CD14-positive monocyte (primary cell): ENCODE measurements at regions not wholly inside any gene's neighbourhood (a gene's known extent, or its start where the extent isn't known, plus 50 kb on each side); places are given as distances from the start of the nearest gene placed in this dataset.

Source experiments
- DNase-seq, 3 donors: peaks; one replicate each; pipeline ENCODE4 v3.0.0-alpha.2; 2011 to 2022
- H2AFZ ChIP-seq: 2 replicates; pipeline ENCODE4 v1.6.0; 2012; ENCODE audit warnings: mild to moderate bottlenecking, low read depth, low read length, inconsistent platforms; ENCODE audit not compliant: insufficient read depth, poor library complexity, severe bottlenecking
- H3K27ac ChIP-seq, 2 donors: 1 replicate in 1 of 2; 2 replicates in 1 of 2; pipeline ENCODE4 v1.5.1; 2012 to 2013; ENCODE audit warnings: low read length in 2 of 2, control low read depth in 1 of 2, inconsistent platforms in 1 of 2, low read depth in 1 of 2, mild to moderate bottlenecking in 1 of 2
- H3K27me3 ChIP-seq, 2 donors: one replicate each; pipeline versions ENCODE4 v1.6.0 to v1.6.1; 2011 to 2013; ENCODE audit warnings: low read length in 2 of 2; ENCODE audit not compliant: control insufficient read depth in 2 of 2, insufficient read depth in 2 of 2
- H3K36me3 ChIP-seq, 2 donors: replicated peaks in 1 of 2; 1 replicate in 1 of 2; 2 replicates in 1 of 2; pipeline versions ENCODE4 v1.5.1 to v1.6.1; 2012 to 2013; ENCODE audit warnings: low read length in 2 of 2, control low read depth in 1 of 2, inconsistent platforms in 1 of 2, mild to moderate bottlenecking in 1 of 2; ENCODE audit not compliant: insufficient read depth in 2 of 2, control insufficient read depth in 1 of 2
- H3K4me1 ChIP-seq, 2 donors: 1 replicate in 1 of 2; 2 replicates in 1 of 2; pipeline versions ENCODE4 v1.5.1 to v1.6.1; 2012 to 2013; ENCODE audit warnings: low read length in 2 of 2, control low read depth in 1 of 2, inconsistent platforms in 1 of 2, mild to moderate bottlenecking in 1 of 2, moderate library complexity in 1 of 2; ENCODE audit not compliant: insufficient read depth in 2 of 2, control insufficient read depth in 1 of 2
- H3K4me2 ChIP-seq: replicated peaks from 2 replicates; pipeline ENCODE3; 2012; ENCODE audit warnings: low read length, moderate library complexity, mild to moderate bottlenecking; ENCODE audit not compliant: poor library complexity, severe bottlenecking; ENCODE audit errors: extremely low read depth
- H3K4me3 ChIP-seq, 3 experiments: fragments of 200-600 bp in 1 of 3; sonication (generic) in 1 of 3; replicated peaks in 1 of 3; 1 replicate in 2 of 3; 2 replicates in 1 of 3; pipeline ENCODE4 v1.5.1; 2011 to 2013; ENCODE audit warnings: low read length in 3 of 3, mild to moderate bottlenecking in 3 of 3, control low read depth in 2 of 3, low read depth in 2 of 3, inconsistent platforms in 1 of 3, moderate library complexity in 1 of 3
- H3K79me2 ChIP-seq: 2 replicates; pipeline ENCODE4 v1.6.0; 2012; ENCODE audit warnings: mild to moderate bottlenecking, control low read depth, inconsistent platforms, low read length, moderate library complexity; ENCODE audit not compliant: insufficient read depth
- H3K9ac ChIP-seq: 2 replicates; pipeline ENCODE4 v1.6.0; 2017; ENCODE audit warnings: low read length, mild to moderate bottlenecking; ENCODE audit not compliant: insufficient read depth, poor library complexity, severe bottlenecking
- H3K9me3 ChIP-seq, 2 donors: replicated peaks in 1 of 2; 1 replicate in 1 of 2; 2 replicates in 1 of 2; pipeline versions ENCODE4 v1.5.1 to v1.6.1; 2012 to 2013; ENCODE audit warnings: low read length in 2 of 2, control low read depth in 1 of 2; ENCODE audit not compliant: control insufficient read depth in 1 of 2, insufficient read depth in 1 of 2
- H4K20me1 ChIP-seq: 2 replicates; pipeline ENCODE4 v1.6.0; 2012; ENCODE audit warnings: mild to moderate bottlenecking, low read length, control low read depth, moderate library complexity; ENCODE audit not compliant: insufficient read depth
- H3K27ac Mint-ChIP-seq, 7 donors: one replicate each; pipeline ENCODE4 v1.8.0; 2020; ENCODE audit warnings: mild to moderate bottlenecking in 7 of 7, mixed read lengths in 7 of 7, moderate library complexity in 6 of 7, inconsistent platforms in 2 of 7
- H3K27me3 Mint-ChIP-seq, 3 donors: one replicate each; pipeline ENCODE4 v1.8.0; 2021 to 2022; ENCODE audit warnings: low read depth in 3 of 3, mild to moderate bottlenecking in 3 of 3, mixed read lengths in 3 of 3, moderate library complexity in 3 of 3, inconsistent platforms in 1 of 3
- H3K36me3 Mint-ChIP-seq, 2 donors: one replicate each; pipeline ENCODE4 v1.8.0; 2020; ENCODE audit warnings: mixed read lengths in 2 of 2, inconsistent platforms in 1 of 2, mild to moderate bottlenecking in 1 of 2
- H3K4me1 Mint-ChIP-seq: one replicate; pipeline ENCODE4 v1.8.0; 2020; ENCODE audit warnings: mild to moderate bottlenecking, mixed read lengths
- H3K4me3 Mint-ChIP-seq, 2 donors: one replicate each; pipeline ENCODE4 v1.8.0; 2020; ENCODE audit warnings: mild to moderate bottlenecking in 2 of 2, mixed read lengths in 2 of 2, moderate library complexity in 1 of 2
- H3K9me3 Mint-ChIP-seq, 7 donors: one replicate each; pipeline ENCODE4 v1.8.0; 2020 to 2022; ENCODE audit warnings: mixed read lengths in 7 of 7, mild to moderate bottlenecking in 6 of 7, moderate library complexity in 6 of 7, inconsistent platforms in 2 of 7
- WGBS: methylation state at CpG from one replicate; pipeline ENCODE4 v1.1.5; 2013; ENCODE audit warnings: missing lambda C conversion rate; ENCODE audit not compliant: insufficient coverage; 5-methylcytosine and 5-hydroxymethylcytosine counted together
- intact Hi-C, 2 donors: fragments of 100-400 bp; cut with micrococcal nuclease; formaldehyde crosslinking; loops; one replicate each; pipeline versions ENCODE4 v1.15.0 to v1.15.1; 2023
- TF ChIP-seq, protein P1 (sequence below): fragments of 200-600 bp; IDR thresholded peaks from one replicate; pipeline ENCODE4 v1.8.0; 2022; ENCODE audit warnings: antibody characterized with exemption, mild to moderate bottlenecking

DNA sequence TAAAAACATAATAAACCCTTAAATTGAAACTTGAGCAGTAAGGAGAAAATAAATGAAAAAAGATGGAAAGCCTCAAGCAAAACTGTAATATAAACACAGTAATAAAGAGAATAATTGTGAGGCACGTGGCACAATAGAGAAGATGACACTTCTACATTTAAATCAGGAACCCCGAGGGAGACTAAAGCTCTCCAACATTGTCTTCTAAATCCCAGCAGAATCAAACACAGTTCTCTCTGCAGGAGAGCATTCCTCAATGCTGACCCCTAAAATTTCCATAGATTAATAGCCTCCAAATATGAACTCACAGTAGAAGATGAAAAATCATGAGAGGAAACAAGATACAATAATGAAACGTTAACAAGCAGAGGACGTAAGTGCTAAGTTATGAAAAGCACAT is 721.2 kb upstream of the COX7C start:
- no peak overlapping the region for H3K4me2 ChIP-seq
- Mint-ChIP-seq H3K4me3 (no peak overlapping the region), H3K27ac (peak overlapping the region in 1 of 7 donors; percentile 7)

GRCh38 chr5:85906460-85906859 is 711.3 kb upstream of the COX7C start:
- no peaks in the 10 kb centered on the region for H3K36me3 ChIP-seq
- no peaks in the 10 kb centered on the region for H3K4me1 Mint-ChIP-seq
- H2AFZ ChIP-seq: no peak overlapping the region
- H4K20me1 ChIP-seq: no peaks in the 10 kb centered on the region
- no CpG with 5 or more reads among the region's 2 CpGs for WGBS
- H3K36me3 Mint-ChIP-seq: no peaks in the 10 kb centered on the region
- H3K27me3 Mint-ChIP-seq: peaks cover 0 to 1% (median 0%) of the 10 kb centered on the region in 3 donors
- H3K27me3 ChIP-seq: no peaks in the 10 kb centered on the region
- no peak overlapping the region for H3K4me2 ChIP-seq
- H3K9me3 Mint-ChIP-seq: peaks cover 0 to 2% (median 0%) of the 10 kb centered on the region in 7 donors
- H3K79me2 ChIP-seq: no peaks in the 10 kb centered on the region
- no peak overlapping the region for H3K27ac ChIP-seq
- no peak overlapping the region for H3K4me3 ChIP-seq
- H3K27ac Mint-ChIP-seq: no peak overlapping the region
- intact Hi-C loops: no loop called here
- H3K9me3 ChIP-seq: no peaks in the 10 kb centered on the region
- no peak for DNase-seq
- no peak overlapping the region for H3K9ac ChIP-seq
- no peaks in the 10 kb centered on the region for H3K4me1 ChIP-seq
- TF ChIP-seq, protein P1, sequence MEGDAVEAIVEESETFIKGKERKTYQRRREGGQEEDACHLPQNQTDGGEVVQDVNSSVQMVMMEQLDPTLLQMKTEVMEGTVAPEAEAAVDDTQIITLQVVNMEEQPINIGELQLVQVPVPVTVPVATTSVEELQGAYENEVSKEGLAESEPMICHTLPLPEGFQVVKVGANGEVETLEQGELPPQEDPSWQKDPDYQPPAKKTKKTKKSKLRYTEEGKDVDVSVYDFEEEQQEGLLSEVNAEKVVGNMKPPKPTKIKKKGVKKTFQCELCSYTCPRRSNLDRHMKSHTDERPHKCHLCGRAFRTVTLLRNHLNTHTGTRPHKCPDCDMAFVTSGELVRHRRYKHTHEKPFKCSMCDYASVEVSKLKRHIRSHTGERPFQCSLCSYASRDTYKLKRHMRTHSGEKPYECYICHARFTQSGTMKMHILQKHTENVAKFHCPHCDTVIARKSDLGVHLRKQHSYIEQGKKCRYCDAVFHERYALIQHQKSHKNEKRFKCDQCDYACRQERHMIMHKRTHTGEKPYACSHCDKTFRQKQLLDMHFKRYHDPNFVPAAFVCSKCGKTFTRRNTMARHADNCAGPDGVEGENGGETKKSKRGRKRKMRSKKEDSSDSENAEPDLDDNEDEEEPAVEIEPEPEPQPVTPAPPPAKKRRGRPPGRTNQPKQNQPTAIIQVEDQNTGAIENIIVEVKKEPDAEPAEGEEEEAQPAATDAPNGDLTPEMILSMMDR: no peak
- H3K4me3 Mint-ChIP-seq: no peak overlapping the region

More for the DNA sequence above, 721.2 kb upstream of the COX7C start:
- Histone ChIP-seq H4K20me1 (no peaks in the 10 kb centered on the region), H3K9ac (no peak overlapping the region), H3K4me3 (no peak overlapping the region), H3K9me3 (no peaks in the 10 kb centered on the region), H3K79me2 (no peaks in the 10 kb centered on the region), H2AFZ (no peak overlapping the region), H3K36me3 (no peaks in the 10 kb centered on the region), H3K27ac (no peak overlapping the region), H3K27me3 (no peaks in the 10 kb centered on the region), H3K4me1 (no peaks in the 10 kb centered on the region)
- no peak for DNase-seq
- no CpG with 5 or more reads among the region's 4 CpGs for WGBS
- no peaks in the 10 kb centered on the region for H3K36me3 Mint-ChIP-seq
- no peaks in the 10 kb centered on the region for H3K4me1 Mint-ChIP-seq
- H3K9me3 Mint-ChIP-seq: peaks cover 0 to 5% (median 0%) of the 10 kb centered on the region in 7 donors
- TF ChIP-seq, protein P1: no peak
- intact Hi-C loops: no loop called here
- H3K27me3 Mint-ChIP-seq: no peaks in the 10 kb centered on the region
